GM12878 (cell line): ENCODE measurements at regions not wholly inside any gene's neighbourhood (a gene's known extent, or its start where the extent isn't known, plus 50 kb on each side); places are given as distances from the start of the nearest gene placed in this dataset.

ENCODE experiments used
- ATAC-seq: fragments of 200-7000 bp; cut with Tn5 transposase; 3 replicates; pipeline ENCODE4 v1.9.1; 2020; ENCODE audit warnings: mild to moderate bottlenecking, moderate library complexity
- BruUV-seq: library from RNA; stranded (reverse); fragments of 400-500 nt; replicated peaks from 2 replicates; lab custom pipeline; 2021; lab: Mats Ljungman, UMichigan
- CTCF ChIA-PET: fragments of 300-600 bp; sonication (Branson Sonifier 250); formaldehyde crosslinking; extraction: SDS; loops from one replicate; lab custom pipeline; 2021; ENCODE audit warnings: inconsistent platforms; lab: Yijun Ruan, JAX
- POLR2A ChIA-PET: fragments of 350-600 bp; formaldehyde crosslinking; extraction: SDS; loops from one replicate; lab custom pipeline; 2021; ENCODE audit warnings: inconsistent platforms; lab: Charles Lee
- RAD21 ChIA-PET: fragments of 300-600 bp; sonication (Branson Sonifier 250); formaldehyde crosslinking; loops from one replicate; lab custom pipeline; 2023; ENCODE audit warnings: antibody characterized with exemption; ENCODE audit not compliant: unreplicated experiment; lab: Charles Lee
- SMC1A ChIA-PET: fragments of 300-600 bp; sonication (Branson Sonifier 250); formaldehyde crosslinking; loops from one replicate; lab custom pipeline; 2023; ENCODE audit not compliant: unreplicated experiment, uncharacterized antibody; lab: Charles Lee
- DNase-seq: peaks from one replicate; pipeline ENCODE4 v3.0.0-alpha.2; 2011; ENCODE audit warnings: low read depth, low spot score
- FAIRE-seq: peaks from 3 replicates; lab custom pipeline; 2011; peaks lifted over from hg19 to GRCh38; lab: Jason Lieb, UNC
- H2AFZ ChIP-seq: 2 replicates; pipeline ENCODE4 v1.6.0; 2011; ENCODE audit warnings: low read depth, low read length, control low read depth; ENCODE audit not compliant: control insufficient read depth
- H3K27ac ChIP-seq: 2 replicates; pipeline ENCODE4 v1.5.1; 2011; ENCODE audit warnings: control low read depth; ENCODE audit not compliant: control insufficient read depth, insufficient read depth
- H3K27me3 ChIP-seq, 2 experiments: replicated peaks in 1 of 2; 2 replicates each; pipeline versions ENCODE4 v1.6.0 to v1.6.1; 2011; ENCODE audit warnings: low read length in 1 of 2; ENCODE audit not compliant: control insufficient read depth in 2 of 2, insufficient read depth in 2 of 2
- H3K36me3 ChIP-seq, 2 experiments: 2 replicates each; pipeline ENCODE4 v1.5.1; 2011; ENCODE audit warnings: low read length in 1 of 2; ENCODE audit not compliant: control insufficient read depth in 2 of 2, insufficient read depth in 2 of 2
- H3K4me1 ChIP-seq: 2 replicates; pipeline ENCODE4 v1.6.1; 2011; ENCODE audit warnings: mild to moderate bottlenecking, low read length, moderate library complexity, mixed read lengths; ENCODE audit not compliant: control insufficient read depth, insufficient read depth
- H3K4me2 ChIP-seq: 2 replicates; pipeline ENCODE4 v1.6.0; 2011; ENCODE audit warnings: control low read depth; ENCODE audit not compliant: control insufficient read depth, insufficient read depth
- H3K4me3 ChIP-seq: fragments of 200-600 bp; sonication (generic); 2 replicates; pipeline ENCODE4 v1.5.1; 2016
- H3K79me2 ChIP-seq: 2 replicates; pipeline ENCODE4 v1.6.0; 2011; ENCODE audit warnings: low read length; ENCODE audit not compliant: control insufficient read depth, insufficient read depth
- H3K9ac ChIP-seq: 2 replicates; pipeline ENCODE4 v1.8.0; 2011; ENCODE audit warnings: low read length, control low read depth, mixed read lengths; ENCODE audit not compliant: control insufficient read depth, insufficient read depth
- H3K9me3 ChIP-seq: replicated peaks from 3 replicates; pipeline ENCODE4 v1.5.1; 2011; ENCODE audit warnings: mild to moderate bottlenecking, low read length; ENCODE audit not compliant: control insufficient read depth, insufficient read depth
- H4K20me1 ChIP-seq: 2 replicates; pipeline ENCODE4 v1.6.0; 2011; ENCODE audit not compliant: control insufficient read depth, insufficient read depth
- BCL11A ChIP-seq: IDR thresholded peaks from 2 replicates; pipeline ENCODE4 v1.6.1; 2011; ENCODE audit warnings: low read depth, low read length
- MTA3 ChIP-seq: IDR thresholded peaks from 2 replicates; pipeline ENCODE4 v1.6.1; 2012; ENCODE audit warnings: low read length, inconsistent platforms, borderline replicate concordance
- MXI1 ChIP-seq: fragments of 150-350 bp; IDR thresholded peaks from 2 replicates; pipeline ENCODE4 v1.6.1; 2011; ENCODE audit warnings: low read depth, mild to moderate bottlenecking, inconsistent platforms, low read length, improper control_type of control experiment
- MYB ChIP-seq: fragments of 150-350 bp; IDR thresholded peaks from 2 replicates; pipeline ENCODE4 v1.6.1; 2014; ENCODE audit warnings: mild to moderate bottlenecking, low read depth, low read length, borderline replicate concordance
- REST ChIP-seq: IDR thresholded peaks from 2 replicates; pipeline ENCODE4 v1.6.1; 2012; ENCODE audit warnings: mild to moderate bottlenecking, low read depth, low read length
- SIN3A ChIP-seq: IDR thresholded peaks from 2 replicates; pipeline ENCODE4 v1.6.1; 2012; ENCODE audit warnings: low read depth, low read length, improper control_type of control experiment
- SUPT20H ChIP-seq: IDR thresholded peaks from 2 replicates; pipeline ENCODE4 v1.6.1; 2011; ENCODE audit warnings: low read depth, mild to moderate bottlenecking, low read length, moderate library complexity, borderline replicate concordance; ENCODE audit not compliant: control insufficient read depth
- SUZ12 ChIP-seq: fragments of 200-600 bp; sonication (generic); IDR thresholded peaks from one replicate; pipeline ENCODE4 v1.6.1; 2018; ENCODE audit warnings: antibody characterized with exemption, mild to moderate bottlenecking; ENCODE audit not compliant: unreplicated experiment
- TBL1XR1 ChIP-seq: IDR thresholded peaks from 2 replicates; pipeline ENCODE4 v1.6.1; 2012; ENCODE audit warnings: low read depth, low read length, improper control_type of control experiment
- WRNIP1 ChIP-seq: IDR thresholded peaks from 2 replicates; pipeline ENCODE4 v1.6.1; 2011; ENCODE audit warnings: low read depth, low read length, improper control_type of control experiment, borderline replicate concordance
- ZNF217 ChIP-seq: fragments of 450-650 bp; IDR thresholded peaks from 2 replicates; pipeline ENCODE4 v1.6.1; 2017; ENCODE audit warnings: antibody characterized with exemption, mild to moderate bottlenecking
- ZNF24 ChIP-seq: fragments of 450-650 bp; IDR thresholded peaks from 2 replicates; pipeline ENCODE4 v1.6.1; 2017; ENCODE audit warnings: antibody characterized with exemption, mild to moderate bottlenecking
- WGBS: methylation state at CpG from one replicate; pipeline ENCODE4 v1.1.6; 2016; ENCODE audit warnings: low lambda C conversion rate; ENCODE audit not compliant: insufficient replicate concordance, insufficient coverage; ENCODE audit errors: missing lambda C conversion rate; 5-methylcytosine and 5-hydroxymethylcytosine counted together
- in situ Hi-C: fragments of 300-500 bp; cut with MboI; formaldehyde crosslinking; loops from 9 replicates; pipeline ENCODE4 v1.14.3; 2018; ENCODE audit warnings: mixed read lengths
- intact Hi-C: fragments of 100-400 bp; cut with micrococcal nuclease; formaldehyde crosslinking; loops from one replicate; pipeline ENCODE4 v1.14.2; 2022; ENCODE audit not compliant: unreplicated experiment
- TF ChIP-seq, protein P1 (sequence below): IDR thresholded peaks from 2 replicates; pipeline ENCODE4 v1.6.1; 2012; ENCODE audit warnings: low read depth, low read length, improper control_type of control experiment

DNA sequence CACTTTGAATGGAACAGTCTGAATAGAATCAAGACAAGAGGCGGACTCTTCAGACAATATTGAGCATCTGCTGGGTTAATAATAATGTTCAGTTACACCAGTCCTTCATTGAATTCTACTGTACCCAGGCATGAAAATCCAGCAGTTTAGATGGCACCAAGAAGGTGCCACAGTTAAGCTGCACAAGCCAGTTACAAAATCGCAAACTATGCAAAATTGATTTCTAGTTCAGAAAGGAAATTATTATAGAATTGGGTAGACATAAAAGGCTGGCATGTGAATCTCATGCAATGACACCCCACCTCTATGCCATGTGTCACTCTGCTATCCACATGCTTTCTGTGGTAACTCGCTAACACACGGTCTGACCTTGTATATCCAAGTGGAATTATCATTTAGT lies 105.8 kb upstream of the VCX3A start:
- H3K4me2 ChIP-seq: no peak overlapping the region
- CTCF ChIA-PET: no interaction called here
- H3K9me3 ChIP-seq: peaks cover 2% of the 10 kb centered on the region; the same call in 1 of the 3 replicates
- no peak for ATAC-seq
- no peak overlapping the region for H3K27ac ChIP-seq
- intact Hi-C loops (no loop called here), in situ Hi-C loops (no loop called here)
- WGBS: 51% methylated on average over 4 of the region's 4 CpGs
- no peaks in the 10 kb centered on the region for H3K4me1 ChIP-seq
- no peaks in the 10 kb centered on the region for H4K20me1 ChIP-seq
- no peak overlapping the region for H2AFZ ChIP-seq
- H3K27me3 ChIP-seq: no peaks in the 10 kb centered on the region
- RAD21 ChIA-PET: no interaction called here
- H3K9ac ChIP-seq: no peak overlapping the region
- no peak for FAIRE-seq
- SMC1A ChIA-PET: no interaction called here
- DNase-seq: no peak
- POLR2A ChIA-PET: no interaction called here
- BruUV-seq: no TSS peak
- H3K79me2 ChIP-seq: no peaks in the 10 kb centered on the region
- no peak overlapping the region for H3K4me3 ChIP-seq
- TF ChIP-seq SUZ12 (no peak), ZNF217 (no peak)
- no peaks in the 10 kb centered on the region for H3K36me3 ChIP-seq

- intact Hi-C loops: no loop called here
- Histone ChIP-seq H3K9me3 (no peaks in the 10 kb centered on the region; the same call in 2 of the 3 replicates), H3K4me1 (no peaks in the 10 kb centered on the region), H3K27me3 (no peaks in the 10 kb centered on the region), H3K36me3 (no peaks in the 10 kb centered on the region), H3K9ac (no peak overlapping the region), H3K79me2 (no peaks in the 10 kb centered on the region), H3K4me2 (no peak overlapping the region), H4K20me1 (no peaks in the 10 kb centered on the region), H3K4me3 (no peak overlapping the region), H3K27ac (no peak overlapping the region), H2AFZ (no peak overlapping the region)
- SMC1A ChIA-PET: no interaction called here
- POLR2A ChIA-PET: no interaction called here
- FAIRE-seq (no peak), DNase-seq (no peak), ATAC-seq (no peak)
- CTCF ChIA-PET: no interaction called here
- BruUV-seq: no TSS peak
- RAD21 ChIA-PET: no interaction called here
- in situ Hi-C loops: no loop called here
- WGBS: 43% methylated on average over 7 of the region's 7 CpGs
- TF ChIP-seq, protein P1, sequence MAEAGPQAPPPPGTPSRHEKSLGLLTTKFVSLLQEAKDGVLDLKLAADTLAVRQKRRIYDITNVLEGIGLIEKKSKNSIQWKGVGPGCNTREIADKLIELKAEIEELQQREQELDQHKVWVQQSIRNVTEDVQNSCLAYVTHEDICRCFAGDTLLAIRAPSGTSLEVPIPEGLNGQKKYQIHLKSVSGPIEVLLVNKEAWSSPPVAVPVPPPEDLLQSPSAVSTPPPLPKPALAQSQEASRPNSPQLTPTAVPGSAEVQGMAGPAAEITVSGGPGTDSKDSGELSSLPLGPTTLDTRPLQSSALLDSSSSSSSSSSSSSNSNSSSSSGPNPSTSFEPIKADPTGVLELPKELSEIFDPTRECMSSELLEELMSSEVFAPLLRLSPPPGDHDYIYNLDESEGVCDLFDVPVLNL: no peak
- no peak for TF ChIP-seq ZNF24
- no peak for TF ChIP-seq MTA3
- TF ChIP-seq MXI1: no peak
- TF ChIP-seq BCL11A: no peak
- no peak for TF ChIP-seq TBL1XR1
- no peak for TF ChIP-seq MYB
- TF ChIP-seq REST: no peak
- no peak for TF ChIP-seq SIN3A
- TF ChIP-seq SUPT20H: no peak
- no peak for TF ChIP-seq WRNIP1
These were observed 79.6 kb upstream of the VCX3A start for GRCh38 chrX:6614506-6614905.
